ENCODE measurements at regions not wholly inside any gene's neighbourhood (a gene's known extent, or its start where the extent isn't known, plus 50 kb on each side); places are given as distances from the start of the nearest gene placed in this dataset.

DNA sequence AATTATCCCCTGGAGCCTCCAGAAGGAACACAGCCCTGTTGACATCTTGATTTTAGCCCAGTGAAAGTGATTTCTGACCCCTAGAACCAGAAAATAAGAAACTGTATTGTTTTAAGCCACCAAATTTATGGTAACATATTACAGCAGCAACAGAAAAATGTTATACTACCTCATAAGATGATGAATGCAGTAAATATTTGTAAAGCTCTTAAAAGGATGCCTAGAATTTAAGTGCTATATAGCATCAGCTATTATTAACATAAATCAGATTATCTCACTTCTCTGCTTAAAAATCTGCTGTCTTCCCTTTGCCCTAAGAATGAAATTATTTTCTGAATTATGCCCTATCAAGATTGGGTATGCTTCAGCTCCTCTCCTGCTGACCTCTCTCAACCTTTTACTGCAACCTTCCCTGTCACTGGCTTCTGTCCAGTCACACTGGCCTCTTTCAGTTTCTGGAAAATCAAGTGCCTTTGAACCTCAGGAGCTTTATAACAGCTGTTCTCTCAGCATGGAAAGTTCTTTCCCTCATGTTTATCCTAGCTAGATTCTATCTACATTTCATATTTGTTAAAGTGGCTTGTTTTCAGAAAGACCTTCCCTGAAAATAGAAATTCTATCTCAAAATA lies 78.9 kb downstream of the GPR37 start:
- TF ChIP-seq HNRNPLL (IDR thresholded peaks at IDR 0.05; ENCODE audit: low read depth, low read length, poor library complexity, severe bottlenecking), result no peak
- TF ChIP-seq, protein P1, sequence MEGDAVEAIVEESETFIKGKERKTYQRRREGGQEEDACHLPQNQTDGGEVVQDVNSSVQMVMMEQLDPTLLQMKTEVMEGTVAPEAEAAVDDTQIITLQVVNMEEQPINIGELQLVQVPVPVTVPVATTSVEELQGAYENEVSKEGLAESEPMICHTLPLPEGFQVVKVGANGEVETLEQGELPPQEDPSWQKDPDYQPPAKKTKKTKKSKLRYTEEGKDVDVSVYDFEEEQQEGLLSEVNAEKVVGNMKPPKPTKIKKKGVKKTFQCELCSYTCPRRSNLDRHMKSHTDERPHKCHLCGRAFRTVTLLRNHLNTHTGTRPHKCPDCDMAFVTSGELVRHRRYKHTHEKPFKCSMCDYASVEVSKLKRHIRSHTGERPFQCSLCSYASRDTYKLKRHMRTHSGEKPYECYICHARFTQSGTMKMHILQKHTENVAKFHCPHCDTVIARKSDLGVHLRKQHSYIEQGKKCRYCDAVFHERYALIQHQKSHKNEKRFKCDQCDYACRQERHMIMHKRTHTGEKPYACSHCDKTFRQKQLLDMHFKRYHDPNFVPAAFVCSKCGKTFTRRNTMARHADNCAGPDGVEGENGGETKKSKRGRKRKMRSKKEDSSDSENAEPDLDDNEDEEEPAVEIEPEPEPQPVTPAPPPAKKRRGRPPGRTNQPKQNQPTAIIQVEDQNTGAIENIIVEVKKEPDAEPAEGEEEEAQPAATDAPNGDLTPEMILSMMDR (CRISPR knock-in tag; IDR thresholded peaks at IDR 0.05), result no peak
- TF ChIP-seq EP300 (IDR thresholded peaks at IDR 0.05; ENCODE audit: low read depth in 2 of 2, low read length in 2 of 2), result no peak
- no peak for TF ChIP-seq EP300 (CRISPR knock-in tag; IDR thresholded peaks at IDR 0.05; ENCODE audit: borderline replicate concordance)
- TF ChIP-seq MAZ (IDR thresholded peaks at IDR 0.05; ENCODE audit: borderline replicate concordance, low read depth, low read length), result no peak
- no peak for TF ChIP-seq MAZ (CRISPR knock-in tag; IDR thresholded peaks at IDR 0.05; ENCODE audit: low read depth)
